T47D (cell line): ENCODE measurements at regions not wholly inside any gene's neighbourhood (a gene's known extent, or its start where the extent isn't known, plus 50 kb on each side); places are given as distances from the start of the nearest gene placed in this dataset.
A peak's percentile ranks its signal among the peaks of the same experiment; 100 is the strongest.
"Not testable (repeated sequence)": the region's sequence is repeated elsewhere in the genome, so short reads cannot be mapped to it uniquely, and the experiment has no call there.

ENCODE experiments used
- DNase-seq, 2 experiments: peaks; one replicate each; pipeline versions ENCODE4 v3.0.0 to v3.0.0-alpha.2; 2011 to 2012; ENCODE audit warnings: low read depth in 1 of 2, low spot score in 1 of 2
- JUND ChIP-seq: IDR thresholded peaks from 2 replicates; pipeline ENCODE4 v1.6.1; 2012; ENCODE audit warnings: low read depth
- in situ Hi-C: cut with HindIII; loops from 2 replicates; pipeline ENCODE4 v1.10.0; 2016; ENCODE audit warnings: low sequenced_read_pairs, low pct_unique_long_range_greater_than_20kb

GRCh38 chr12:70080566-70080965, 162.7 kb upstream of the CNOT2 start:
- no peak for DNase-seq

GRCh38 chr12:70082997-70083676, 160.1 kb upstream of the CNOT2 start:
- TF ChIP-seq JUND, result no peak

More at GRCh38 chr12:70080566-70080965, 162.7 kb upstream of the CNOT2 start:
- TF ChIP-seq JUND, result no peak
- in situ Hi-C loops, result no loop called here

GRCh38 chr12:70083677-70084020, 159.6 kb upstream of the CNOT2 start:
- in situ Hi-C loops, result no loop called here
- no peak for TF ChIP-seq JUND
- no peak for DNase-seq

More at GRCh38 chr12:70082997-70083676, 160.1 kb upstream of the CNOT2 start:
- no peak for DNase-seq
- in situ Hi-C loops, result no loop called here

- DNase-seq, in situ Hi-C loops: not testable (repeated sequence)
These were observed 156.9 kb upstream of the CNOT2 start for GRCh38 chr12:70086372-70086771.

- in situ Hi-C loops, result no loop called here
- peak in 1 of 2 experiments; percentile 19 for DNase-seq
- TF ChIP-seq JUND, result no peak
These were observed 152.2 kb upstream of the CNOT2 start for GRCh38 chr12:70091021-70091521.

- no peak for DNase-seq
- TF ChIP-seq JUND, result no peak
- in situ Hi-C loops, result no loop called here
These were observed 148.8 kb upstream of the CNOT2 start for GRCh38 chr12:70094467-70094866.

- TF ChIP-seq JUND, result no peak
- in situ Hi-C loops, result no loop called here
- no peak for DNase-seq
These were observed 146.3 kb upstream of the CNOT2 start for GRCh38 chr12:70096759-70097410.

- in situ Hi-C loops, result no loop called here
- DNase-seq, result no peak
- no peak for TF ChIP-seq JUND
These were observed 142.2 kb upstream of the CNOT2 start for GRCh38 chr12:70101064-70101463.

- TF ChIP-seq JUND, result no peak
- DNase-seq, result no peak
- in situ Hi-C loops, result no loop called here
These were observed 136.9 kb upstream of the CNOT2 start for GRCh38 chr12:70106347-70106746.

- in situ Hi-C loops, result no loop called here
- no peak for DNase-seq
- no peak for TF ChIP-seq JUND
These were observed 133.1 kb upstream of the CNOT2 start for GRCh38 chr12:70110085-70110484.

GRCh38 chr12:70117670-70118069, 125.6 kb upstream of the CNOT2 start:
- TF ChIP-seq JUND, result no peak
- DNase-seq, result no peak
- in situ Hi-C loops, result no loop called here

- in situ Hi-C loops, result no loop called here
- TF ChIP-seq JUND, result no peak
- no peak for DNase-seq
These were observed 122.3 kb upstream of the CNOT2 start for GRCh38 chr12:70120970-70121369.

GRCh38 chr12:70121562-70121961, 121.7 kb upstream of the CNOT2 start:
- no peak for TF ChIP-seq JUND
- peak in 1 of 2 experiments; percentile 12 for DNase-seq
- in situ Hi-C loops, result no loop called here
